ENCODE measurements at regions not wholly inside any gene's neighbourhood (a gene's known extent, or its start where the extent isn't known, plus 50 kb on each side); places are given as distances from the start of the nearest gene placed in this dataset.
"Not testable (repeated sequence)": the region's sequence is repeated elsewhere in the genome, so short reads cannot be mapped to it uniquely, and the experiment has no call there.

GRCh38 chr2:77578354-77578753 is 56.2 kb upstream of the LRRTM4 start:
- Mint-ChIP-seq H3K4me1 (ENCODE audit: low read depth) (no peaks in the 10 kb centered on the region), H3K9me3 (peaks cover 34% of the 10 kb centered on the region), H3K4me3 (no peak overlapping the region), H3K36me3 (no peaks in the 10 kb centered on the region), H3K27me3 (no peaks in the 10 kb centered on the region), H3K27ac (no peak overlapping the region)
- DNase-seq, result no peak
- ChIA-PET CTCF (no interaction called here), POLR2A (no interaction called here)
- intact Hi-C loops (cut with micrococcal nuclease), result no loop called here

GRCh38 chr2:77579076-77579769 is 57.0 kb upstream of the LRRTM4 start:
- POLR2A ChIA-PET, result no interaction called here
- intact Hi-C loops (cut with micrococcal nuclease), result no loop called here

GRCh38 chr2:77588438-77588837 is 66.3 kb upstream of the LRRTM4 start:
- ChIA-PET CTCF (no interaction called here), POLR2A (no interaction called here)
- no peaks in the 10 kb centered on the region for H3K36me3 Mint-ChIP-seq

More at GRCh38 chr2:77579076-77579769, 57.0 kb upstream of the LRRTM4 start:
- CTCF ChIA-PET, result no interaction called here
- Mint-ChIP-seq H3K36me3 (no peaks in the 10 kb centered on the region), H3K27me3 (no peaks in the 10 kb centered on the region), H3K4me3 (no peak overlapping the region), H3K27ac (no peak overlapping the region), H3K9me3 (peaks cover 33% of the 10 kb centered on the region), H3K4me1 (ENCODE audit: low read depth) (no peaks in the 10 kb centered on the region)
- DNase-seq, result no peak

GRCh38 chr2:77590298-77590917 is 68.2 kb upstream of the LRRTM4 start:
- DNase-seq, result no peak
- Mint-ChIP-seq H3K9me3 (peaks cover 10% of the 10 kb centered on the region), H3K27ac (no peak overlapping the region), H3K36me3 (no peaks in the 10 kb centered on the region), H3K27me3 (no peaks in the 10 kb centered on the region), H3K4me1 (ENCODE audit: low read depth) (no peaks in the 10 kb centered on the region), H3K4me3 (no peak overlapping the region)
- ChIA-PET POLR2A (no interaction called here), CTCF (no interaction called here)
- intact Hi-C loops (cut with micrococcal nuclease), result no loop called here

More at GRCh38 chr2:77588438-77588837, 66.3 kb upstream of the LRRTM4 start:
- H3K9me3 Mint-ChIP-seq, result peaks cover 15% of the 10 kb centered on the region
- H3K4me3 Mint-ChIP-seq, result no peak overlapping the region
- no peaks in the 10 kb centered on the region for H3K27me3 Mint-ChIP-seq
- no peaks in the 10 kb centered on the region for H3K4me1 Mint-ChIP-seq (ENCODE audit: low read depth)
- intact Hi-C loops (cut with micrococcal nuclease), result no loop called here
- no peak overlapping the region for H3K27ac Mint-ChIP-seq
- no peak for DNase-seq

- H3K27ac Mint-ChIP-seq; H3K27me3 Mint-ChIP-seq; POLR2A ChIA-PET; CTCF ChIA-PET; intact Hi-C loops (cut with micrococcal nuclease); DNase-seq; H3K4me1 Mint-ChIP-seq (ENCODE audit: low read depth); H3K36me3 Mint-ChIP-seq; H3K4me3 Mint-ChIP-seq: not testable (repeated sequence)
- peaks cover 10% of the 10 kb centered on the region for H3K9me3 Mint-ChIP-seq
Observed at GRCh38 chr2:77592955-77593354, 70.8 kb upstream of the LRRTM4 start.

GRCh38 chr2:77602771-77603170 is 80.6 kb upstream of the LRRTM4 start:
- H3K27me3 Mint-ChIP-seq, result no peaks in the 10 kb centered on the region
- ChIA-PET CTCF (no interaction called here), POLR2A (no interaction called here)
- no peak for DNase-seq
- no peak overlapping the region for H3K27ac Mint-ChIP-seq
- H3K36me3 Mint-ChIP-seq, result no peaks in the 10 kb centered on the region
- intact Hi-C loops (cut with micrococcal nuclease), result no loop called here
- peaks cover 19% of the 10 kb centered on the region for H3K9me3 Mint-ChIP-seq
- no peak overlapping the region for H3K4me3 Mint-ChIP-seq
- H3K4me1 Mint-ChIP-seq (ENCODE audit: low read depth), result no peaks in the 10 kb centered on the region

GRCh38 chr2:77604953-77605929 is 83.1 kb upstream of the LRRTM4 start:
- Mint-ChIP-seq H3K27me3 (no peaks in the 10 kb centered on the region), H3K36me3 (no peaks in the 10 kb centered on the region), H3K9me3 (peaks cover 18% of the 10 kb centered on the region), H3K4me1 (ENCODE audit: low read depth) (no peaks in the 10 kb centered on the region), H3K4me3 (no peak overlapping the region), H3K27ac (no peak overlapping the region)
- POLR2A ChIA-PET, result no interaction called here
- intact Hi-C loops (cut with micrococcal nuclease), result no loop called here
- CTCF ChIA-PET, result no interaction called here
- DNase-seq, result no peak

- Mint-ChIP-seq H3K36me3 (no peaks in the 10 kb centered on the region), H3K27ac (no peak overlapping the region), H3K4me3 (no peak overlapping the region), H3K27me3 (no peaks in the 10 kb centered on the region), H3K4me1 (ENCODE audit: low read depth) (no peaks in the 10 kb centered on the region), H3K9me3 (peaks cover 31% of the 10 kb centered on the region)
- ChIA-PET CTCF (no interaction called here), POLR2A (no interaction called here)
- DNase-seq, result no peak
- intact Hi-C loops (cut with micrococcal nuclease), result no loop called here
Observed at GRCh38 chr2:77608510-77608909, 86.3 kb upstream of the LRRTM4 start.

- CTCF ChIA-PET, result no interaction called here
- no peak overlapping the region for H3K4me3 Mint-ChIP-seq
- POLR2A ChIA-PET, result no interaction called here
- no peak overlapping the region for H3K27ac Mint-ChIP-seq
- no peaks in the 10 kb centered on the region for H3K27me3 Mint-ChIP-seq
- peaks cover 16% of the 10 kb centered on the region for H3K9me3 Mint-ChIP-seq
- no peak for DNase-seq
- H3K4me1 Mint-ChIP-seq (ENCODE audit: low read depth), result no peaks in the 10 kb centered on the region
- H3K36me3 Mint-ChIP-seq, result no peaks in the 10 kb centered on the region
- intact Hi-C loops (cut with micrococcal nuclease), result no loop called here
Observed at GRCh38 chr2:77629539-77629938, 107.4 kb upstream of the LRRTM4 start.

- intact Hi-C loops (cut with micrococcal nuclease), result no loop called here
- Mint-ChIP-seq H3K9me3 (peaks cover 16% of the 10 kb centered on the region), H3K4me3 (no peak overlapping the region), H3K27ac (no peak overlapping the region), H3K4me1 (ENCODE audit: low read depth) (no peaks in the 10 kb centered on the region), H3K27me3 (no peaks in the 10 kb centered on the region), H3K36me3 (no peaks in the 10 kb centered on the region)
- ChIA-PET POLR2A (no interaction called here), CTCF (no interaction called here)
- no peak for DNase-seq
Observed at GRCh38 chr2:77631007-77631406, 108.8 kb upstream of the LRRTM4 start.

GRCh38 chr2:77633601-77634000 is 111.4 kb upstream of the LRRTM4 start:
- POLR2A ChIA-PET, result no interaction called here
- intact Hi-C loops (cut with micrococcal nuclease), result no loop called here
- H3K27me3 Mint-ChIP-seq, result no peaks in the 10 kb centered on the region
- no peak for DNase-seq
- H3K9me3 Mint-ChIP-seq, result peaks cover 17% of the 10 kb centered on the region
- no peak overlapping the region for H3K4me3 Mint-ChIP-seq
- no peak overlapping the region for H3K27ac Mint-ChIP-seq
- CTCF ChIA-PET, result no interaction called here
- H3K4me1 Mint-ChIP-seq (ENCODE audit: low read depth), result no peaks in the 10 kb centered on the region
- H3K36me3 Mint-ChIP-seq, result no peaks in the 10 kb centered on the region

- no peak overlapping the region for H3K27ac Mint-ChIP-seq
- H3K36me3 Mint-ChIP-seq, result no peaks in the 10 kb centered on the region
- no peak overlapping the region for H3K4me3 Mint-ChIP-seq
- POLR2A ChIA-PET, result no interaction called here
- H3K27me3 Mint-ChIP-seq, result no peaks in the 10 kb centered on the region
- no peak for DNase-seq
- intact Hi-C loops (cut with micrococcal nuclease), result no loop called here
- H3K9me3 Mint-ChIP-seq, result peaks cover 41% of the 10 kb centered on the region
- no peaks in the 10 kb centered on the region for H3K4me1 Mint-ChIP-seq (ENCODE audit: low read depth)
- CTCF ChIA-PET, result no interaction called here
Observed at GRCh38 chr2:77640924-77641323, 118.7 kb upstream of the LRRTM4 start.

Measured in activated CD4-positive, alpha-beta memory T cell treated with anti-CD3 and anti-CD28 coated beads for 36 hours (primary cell).